SH-SY5Y (cell line): ENCODE measurements at regions not wholly inside any gene's neighbourhood (a gene's known extent, or its start where the extent isn't known, plus 50 kb on each side); places are given as distances from the start of the nearest gene placed in this dataset.

Source experiments
- GATA2 ChIP-seq: IDR thresholded peaks from 2 replicates; pipeline ENCODE4 v1.6.1; 2011; ENCODE audit warnings: mild to moderate bottlenecking, low read depth, low read length
- GATA3 ChIP-seq: IDR thresholded peaks from 2 replicates; pipeline ENCODE4 v1.6.1; 2011; ENCODE audit warnings: low read depth, mild to moderate bottlenecking, low read length, moderate library complexity

GRCh38 chr11:92168936-92169335, 55.7 kb upstream of the FAT3 start:
- TF ChIP-seq GATA2 (no peak), GATA3 (no peak)

GRCh38 chr11:92167571-92167970, 57.0 kb upstream of the FAT3 start:
- TF ChIP-seq GATA3 (no peak), GATA2 (no peak)

DNA sequence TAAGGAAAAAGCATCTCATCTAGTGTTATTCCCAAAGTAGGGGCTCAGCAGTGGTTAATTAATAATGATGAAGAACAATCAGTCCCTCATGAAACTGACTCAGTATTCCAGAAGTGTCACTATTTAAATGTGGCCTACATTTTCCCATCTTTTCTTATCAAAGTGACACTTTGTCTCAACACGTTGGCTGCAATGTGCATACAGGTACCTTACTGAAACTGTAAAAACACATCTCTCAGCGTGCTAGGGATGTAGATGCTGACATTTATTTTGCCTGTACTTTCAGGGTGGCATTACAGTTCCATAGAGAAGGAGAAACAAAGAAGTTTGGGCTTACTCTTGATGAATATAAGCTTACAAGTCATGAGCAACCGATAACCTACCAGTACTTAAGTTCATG, 58.3 kb upstream of the FAT3 start:
- TF ChIP-seq GATA2 = no peak
- no peak for TF ChIP-seq GATA3

- TF ChIP-seq GATA3 = no peak
- no peak for TF ChIP-seq GATA2
Observed at GRCh38 chr11:92163879-92164278, 60.7 kb upstream of the FAT3 start.

DNA sequence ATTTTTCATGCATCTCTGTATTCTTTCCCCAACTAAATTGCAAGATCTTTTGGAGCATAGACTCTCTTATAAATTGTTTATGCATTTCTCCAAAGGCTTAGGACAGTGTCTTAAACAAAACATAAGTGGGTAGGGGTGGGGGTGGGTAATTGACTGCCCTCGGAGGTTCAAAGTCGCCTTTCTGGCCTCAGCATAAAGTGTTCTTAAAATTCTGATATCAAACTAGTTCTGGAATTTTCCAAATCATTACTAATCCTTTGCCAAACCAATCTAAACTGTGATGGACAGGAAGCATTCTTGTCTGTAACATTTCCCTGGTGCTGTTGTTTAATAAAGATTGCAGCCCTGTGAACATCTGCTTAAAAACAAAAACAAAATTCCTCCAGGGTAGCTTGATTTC, 61.8 kb upstream of the FAT3 start:
- TF ChIP-seq GATA3 (no peak), GATA2 (no peak)

- TF ChIP-seq GATA3 (no peak), GATA2 (no peak)
Observed at GRCh38 chr11:92159931-92160330, 64.7 kb upstream of the FAT3 start.

DNA sequence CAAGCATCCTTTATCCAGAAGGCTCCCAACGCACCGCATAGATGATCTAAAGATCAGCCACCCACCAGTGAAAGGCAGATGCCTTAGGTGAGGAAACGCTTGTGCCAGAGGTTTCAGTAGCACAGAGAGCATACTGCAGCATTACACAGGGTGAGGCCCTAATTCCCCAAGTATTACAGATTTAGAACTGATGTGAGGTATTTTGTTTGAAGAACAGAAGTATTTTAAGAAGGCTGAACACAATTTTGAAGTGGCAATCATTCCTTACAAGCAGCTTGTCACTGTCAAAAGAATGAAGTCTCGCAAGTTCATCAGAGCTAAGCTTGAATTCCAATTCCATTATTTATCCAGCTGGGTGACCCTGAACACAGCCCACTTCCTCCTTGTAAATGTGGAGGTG, 70.0 kb upstream of the FAT3 start:
- TF ChIP-seq GATA2 (no peak), GATA3 (no peak)

GRCh38 chr11:92154110-92154509, 70.5 kb upstream of the FAT3 start:
- TF ChIP-seq GATA3 = no peak
- no peak for TF ChIP-seq GATA2

- TF ChIP-seq GATA2 = no peak
Observed at GRCh38 chr11:92153542-92153941, 71.1 kb upstream of the FAT3 start.

- TF ChIP-seq GATA2 (no peak), GATA3 (no peak)
Observed at GRCh38 chr11:92152245-92152644, 72.4 kb upstream of the FAT3 start.

- TF ChIP-seq GATA2 = no peak
- no peak for TF ChIP-seq GATA3
Observed at GRCh38 chr11:92149996-92150395, 74.6 kb upstream of the FAT3 start.

DNA sequence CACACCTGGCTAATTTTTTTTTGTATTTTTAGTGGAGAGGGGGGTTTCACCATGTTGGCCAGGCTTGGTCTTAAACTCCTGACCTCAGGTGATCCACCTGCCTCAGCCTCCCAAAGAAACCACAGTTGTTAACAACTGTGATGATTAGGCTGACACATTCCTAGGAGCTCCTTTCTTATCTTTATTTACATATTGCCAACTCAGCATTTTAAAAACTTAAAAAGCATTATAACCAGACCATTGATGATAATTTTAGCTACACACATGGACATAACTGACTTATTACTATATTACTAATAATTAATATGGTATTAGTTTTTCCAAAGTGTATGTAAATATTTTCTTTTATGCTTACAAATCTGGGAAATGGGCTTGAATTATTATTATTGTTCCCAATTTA, 82.9 kb upstream of the FAT3 start:
- no peak for TF ChIP-seq GATA2
- no peak for TF ChIP-seq GATA3

DNA sequence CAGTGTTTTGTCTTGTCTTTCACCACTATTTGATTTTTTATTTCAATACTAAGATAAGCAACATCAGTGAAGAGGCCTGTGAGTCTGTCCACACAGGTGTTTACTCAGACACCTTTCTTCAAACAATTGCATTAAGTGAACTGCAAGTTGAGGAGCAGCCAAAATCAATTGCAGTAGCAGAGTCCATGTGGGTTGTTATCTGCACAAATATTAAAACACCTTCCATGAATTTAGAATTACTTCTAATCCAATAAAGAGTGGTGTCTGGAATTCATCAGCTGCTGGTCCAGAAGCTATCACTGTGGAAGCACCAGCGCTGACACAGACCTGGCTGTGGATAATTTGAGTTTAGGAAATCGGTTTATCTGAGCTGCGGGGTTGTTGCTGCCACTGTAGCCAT, 83.5 kb upstream of the FAT3 start:
- TF ChIP-seq GATA3 (peak; percentile 56; the same call in 1 of the 2 replicates), GATA2 (peak; percentile 88)

- no peak for TF ChIP-seq GATA2
- TF ChIP-seq GATA3 = no peak
Observed at GRCh38 chr11:92140021-92140420, 84.6 kb upstream of the FAT3 start.

- no peak for TF ChIP-seq GATA2
- TF ChIP-seq GATA3 = no peak
Observed at GRCh38 chr11:92138296-92138695, 86.3 kb upstream of the FAT3 start.

DNA sequence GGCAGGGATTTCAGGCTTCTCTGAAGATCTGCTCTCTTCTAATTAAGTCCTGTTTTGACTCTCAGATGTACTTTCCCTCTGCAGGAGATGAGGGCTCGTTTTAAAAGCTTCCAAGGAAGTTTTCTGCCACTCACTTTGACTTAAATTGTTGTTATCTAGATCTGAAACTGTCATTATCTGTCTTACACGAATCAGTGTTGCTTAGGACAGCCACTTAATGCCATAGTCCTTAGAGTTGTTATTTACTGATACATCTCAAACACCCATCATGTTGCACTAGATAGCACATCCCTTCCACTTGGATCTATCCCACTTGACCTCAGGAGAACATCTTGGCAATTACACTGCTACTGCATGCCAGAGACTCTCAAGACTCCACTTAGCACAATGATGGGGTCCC, 86.9 kb upstream of the FAT3 start:
- no peak for TF ChIP-seq GATA3
- no peak for TF ChIP-seq GATA2
